ENCODE measurements at regions not wholly inside any gene's neighbourhood (a gene's known extent, or its start where the extent isn't known, plus 50 kb on each side); places are given as distances from the start of the nearest gene placed in this dataset.
A peak's percentile ranks its signal among the peaks of the same experiment; 100 is the strongest.

DNA sequence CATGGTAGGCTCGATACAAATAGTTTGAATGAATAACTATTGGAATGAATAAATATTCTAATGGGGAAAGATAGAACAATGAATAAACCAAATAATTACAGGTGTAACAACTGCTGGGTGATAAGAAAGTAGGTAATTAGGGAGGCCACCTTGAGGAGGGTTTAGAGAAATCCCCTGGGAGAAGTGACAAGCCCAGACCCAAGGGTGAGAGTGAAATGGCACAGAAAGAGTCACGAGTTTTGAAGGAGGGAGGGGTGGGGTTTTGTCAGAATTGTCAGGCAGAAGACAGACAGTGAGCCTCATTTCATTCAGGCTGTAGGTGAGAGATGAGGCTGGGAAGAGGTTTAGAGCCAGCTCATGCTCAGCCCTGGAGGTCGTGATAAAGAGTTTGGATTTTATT lies 71.6 kb upstream of the L3MBTL4 start:
- TF ChIP-seq, protein P1, sequence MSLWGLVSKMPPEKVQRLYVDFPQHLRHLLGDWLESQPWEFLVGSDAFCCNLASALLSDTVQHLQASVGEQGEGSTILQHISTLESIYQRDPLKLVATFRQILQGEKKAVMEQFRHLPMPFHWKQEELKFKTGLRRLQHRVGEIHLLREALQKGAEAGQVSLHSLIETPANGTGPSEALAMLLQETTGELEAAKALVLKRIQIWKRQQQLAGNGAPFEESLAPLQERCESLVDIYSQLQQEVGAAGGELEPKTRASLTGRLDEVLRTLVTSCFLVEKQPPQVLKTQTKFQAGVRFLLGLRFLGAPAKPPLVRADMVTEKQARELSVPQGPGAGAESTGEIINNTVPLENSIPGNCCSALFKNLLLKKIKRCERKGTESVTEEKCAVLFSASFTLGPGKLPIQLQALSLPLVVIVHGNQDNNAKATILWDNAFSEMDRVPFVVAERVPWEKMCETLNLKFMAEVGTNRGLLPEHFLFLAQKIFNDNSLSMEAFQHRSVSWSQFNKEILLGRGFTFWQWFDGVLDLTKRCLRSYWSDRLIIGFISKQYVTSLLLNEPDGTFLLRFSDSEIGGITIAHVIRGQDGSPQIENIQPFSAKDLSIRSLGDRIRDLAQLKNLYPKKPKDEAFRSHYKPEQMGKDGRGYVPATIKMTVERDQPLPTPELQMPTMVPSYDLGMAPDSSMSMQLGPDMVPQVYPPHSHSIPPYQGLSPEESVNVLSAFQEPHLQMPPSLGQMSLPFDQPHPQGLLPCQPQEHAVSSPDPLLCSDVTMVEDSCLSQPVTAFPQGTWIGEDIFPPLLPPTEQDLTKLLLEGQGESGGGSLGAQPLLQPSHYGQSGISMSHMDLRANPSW (CRISPR knock-in tag; conservative IDR thresholded peaks at IDR 0.05; ENCODE audit: low read depth) = no peak
- TF ChIP-seq CREB1 (CRISPR knock-in tag; IDR thresholded peaks at IDR 0.05) = no peak
- TF ChIP-seq GRHL2 (CRISPR knock-in tag; IDR thresholded peaks at IDR 0.05; ENCODE audit: insufficient replicate concordance, severe bottlenecking) = no peak
- TF ChIP-seq ZNF423 (CRISPR knock-in tag; IDR thresholded peaks at IDR 0.05) = no peak
- TF ChIP-seq IRF2 (CRISPR knock-in tag; IDR thresholded peaks at IDR 0.05; ENCODE audit: borderline replicate concordance, low read depth) = no peak
- TF ChIP-seq, protein P2, sequence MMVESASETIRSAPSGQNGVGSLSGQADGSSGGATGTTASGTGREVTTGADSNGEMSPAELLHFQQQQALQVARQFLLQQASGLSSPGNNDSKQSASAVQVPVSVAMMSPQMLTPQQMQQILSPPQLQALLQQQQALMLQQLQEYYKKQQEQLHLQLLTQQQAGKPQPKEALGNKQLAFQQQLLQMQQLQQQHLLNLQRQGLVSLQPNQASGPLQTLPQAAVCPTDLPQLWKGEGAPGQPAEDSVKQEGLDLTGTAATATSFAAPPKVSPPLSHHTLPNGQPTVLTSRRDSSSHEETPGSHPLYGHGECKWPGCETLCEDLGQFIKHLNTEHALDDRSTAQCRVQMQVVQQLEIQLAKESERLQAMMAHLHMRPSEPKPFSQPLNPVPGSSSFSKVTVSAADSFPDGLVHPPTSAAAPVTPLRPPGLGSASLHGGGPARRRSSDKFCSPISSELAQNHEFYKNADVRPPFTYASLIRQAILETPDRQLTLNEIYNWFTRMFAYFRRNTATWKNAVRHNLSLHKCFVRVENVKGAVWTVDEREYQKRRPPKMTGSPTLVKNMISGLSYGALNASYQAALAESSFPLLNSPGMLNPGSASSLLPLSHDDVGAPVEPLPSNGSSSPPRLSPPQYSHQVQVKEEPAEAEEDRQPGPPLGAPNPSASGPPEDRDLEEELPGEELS (CRISPR knock-in tag; IDR thresholded peaks at IDR 0.05) = no peak
- TF ChIP-seq, protein P3, sequence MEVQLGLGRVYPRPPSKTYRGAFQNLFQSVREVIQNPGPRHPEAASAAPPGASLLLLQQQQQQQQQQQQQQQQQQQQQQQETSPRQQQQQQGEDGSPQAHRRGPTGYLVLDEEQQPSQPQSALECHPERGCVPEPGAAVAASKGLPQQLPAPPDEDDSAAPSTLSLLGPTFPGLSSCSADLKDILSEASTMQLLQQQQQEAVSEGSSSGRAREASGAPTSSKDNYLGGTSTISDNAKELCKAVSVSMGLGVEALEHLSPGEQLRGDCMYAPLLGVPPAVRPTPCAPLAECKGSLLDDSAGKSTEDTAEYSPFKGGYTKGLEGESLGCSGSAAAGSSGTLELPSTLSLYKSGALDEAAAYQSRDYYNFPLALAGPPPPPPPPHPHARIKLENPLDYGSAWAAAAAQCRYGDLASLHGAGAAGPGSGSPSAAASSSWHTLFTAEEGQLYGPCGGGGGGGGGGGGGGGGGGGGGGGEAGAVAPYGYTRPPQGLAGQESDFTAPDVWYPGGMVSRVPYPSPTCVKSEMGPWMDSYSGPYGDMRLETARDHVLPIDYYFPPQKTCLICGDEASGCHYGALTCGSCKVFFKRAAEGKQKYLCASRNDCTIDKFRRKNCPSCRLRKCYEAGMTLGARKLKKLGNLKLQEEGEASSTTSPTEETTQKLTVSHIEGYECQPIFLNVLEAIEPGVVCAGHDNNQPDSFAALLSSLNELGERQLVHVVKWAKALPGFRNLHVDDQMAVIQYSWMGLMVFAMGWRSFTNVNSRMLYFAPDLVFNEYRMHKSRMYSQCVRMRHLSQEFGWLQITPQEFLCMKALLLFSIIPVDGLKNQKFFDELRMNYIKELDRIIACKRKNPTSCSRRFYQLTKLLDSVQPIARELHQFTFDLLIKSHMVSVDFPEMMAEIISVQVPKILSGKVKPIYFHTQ (CRISPR knock-in tag; IDR thresholded peaks at IDR 0.05) = no peak
- TF ChIP-seq, protein P4, sequence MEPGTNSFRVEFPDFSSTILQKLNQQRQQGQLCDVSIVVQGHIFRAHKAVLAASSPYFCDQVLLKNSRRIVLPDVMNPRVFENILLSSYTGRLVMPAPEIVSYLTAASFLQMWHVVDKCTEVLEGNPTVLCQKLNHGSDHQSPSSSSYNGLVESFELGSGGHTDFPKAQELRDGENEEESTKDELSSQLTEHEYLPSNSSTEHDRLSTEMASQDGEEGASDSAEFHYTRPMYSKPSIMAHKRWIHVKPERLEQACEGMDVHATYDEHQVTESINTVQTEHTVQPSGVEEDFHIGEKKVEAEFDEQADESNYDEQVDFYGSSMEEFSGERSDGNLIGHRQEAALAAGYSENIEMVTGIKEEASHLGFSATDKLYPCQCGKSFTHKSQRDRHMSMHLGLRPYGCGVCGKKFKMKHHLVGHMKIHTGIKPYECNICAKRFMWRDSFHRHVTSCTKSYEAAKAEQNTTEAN (CRISPR knock-in tag; IDR thresholded peaks at IDR 0.05) = no peak
- TF ChIP-seq, protein P5, sequence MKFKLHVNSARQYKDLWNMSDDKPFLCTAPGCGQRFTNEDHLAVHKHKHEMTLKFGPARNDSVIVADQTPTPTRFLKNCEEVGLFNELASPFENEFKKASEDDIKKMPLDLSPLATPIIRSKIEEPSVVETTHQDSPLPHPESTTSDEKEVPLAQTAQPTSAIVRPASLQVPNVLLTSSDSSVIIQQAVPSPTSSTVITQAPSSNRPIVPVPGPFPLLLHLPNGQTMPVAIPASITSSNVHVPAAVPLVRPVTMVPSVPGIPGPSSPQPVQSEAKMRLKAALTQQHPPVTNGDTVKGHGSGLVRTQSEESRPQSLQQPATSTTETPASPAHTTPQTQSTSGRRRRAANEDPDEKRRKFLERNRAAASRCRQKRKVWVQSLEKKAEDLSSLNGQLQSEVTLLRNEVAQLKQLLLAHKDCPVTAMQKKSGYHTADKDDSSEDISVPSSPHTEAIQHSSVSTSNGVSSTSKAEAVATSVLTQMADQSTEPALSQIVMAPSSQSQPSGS (CRISPR knock-in tag; IDR thresholded peaks at IDR 0.05; ENCODE audit: borderline replicate concordance, low read depth) = no peak
- no peak for TF ChIP-seq ZNF396 (CRISPR knock-in tag; IDR thresholded peaks at IDR 0.05; ENCODE audit: borderline replicate concordance)
- TF ChIP-seq, protein P6, sequence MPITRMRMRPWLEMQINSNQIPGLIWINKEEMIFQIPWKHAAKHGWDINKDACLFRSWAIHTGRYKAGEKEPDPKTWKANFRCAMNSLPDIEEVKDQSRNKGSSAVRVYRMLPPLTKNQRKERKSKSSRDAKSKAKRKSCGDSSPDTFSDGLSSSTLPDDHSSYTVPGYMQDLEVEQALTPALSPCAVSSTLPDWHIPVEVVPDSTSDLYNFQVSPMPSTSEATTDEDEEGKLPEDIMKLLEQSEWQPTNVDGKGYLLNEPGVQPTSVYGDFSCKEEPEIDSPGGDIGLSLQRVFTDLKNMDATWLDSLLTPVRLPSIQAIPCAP (CRISPR knock-in tag; IDR thresholded peaks at IDR 0.05) = no peak
- TF ChIP-seq, protein P7, sequence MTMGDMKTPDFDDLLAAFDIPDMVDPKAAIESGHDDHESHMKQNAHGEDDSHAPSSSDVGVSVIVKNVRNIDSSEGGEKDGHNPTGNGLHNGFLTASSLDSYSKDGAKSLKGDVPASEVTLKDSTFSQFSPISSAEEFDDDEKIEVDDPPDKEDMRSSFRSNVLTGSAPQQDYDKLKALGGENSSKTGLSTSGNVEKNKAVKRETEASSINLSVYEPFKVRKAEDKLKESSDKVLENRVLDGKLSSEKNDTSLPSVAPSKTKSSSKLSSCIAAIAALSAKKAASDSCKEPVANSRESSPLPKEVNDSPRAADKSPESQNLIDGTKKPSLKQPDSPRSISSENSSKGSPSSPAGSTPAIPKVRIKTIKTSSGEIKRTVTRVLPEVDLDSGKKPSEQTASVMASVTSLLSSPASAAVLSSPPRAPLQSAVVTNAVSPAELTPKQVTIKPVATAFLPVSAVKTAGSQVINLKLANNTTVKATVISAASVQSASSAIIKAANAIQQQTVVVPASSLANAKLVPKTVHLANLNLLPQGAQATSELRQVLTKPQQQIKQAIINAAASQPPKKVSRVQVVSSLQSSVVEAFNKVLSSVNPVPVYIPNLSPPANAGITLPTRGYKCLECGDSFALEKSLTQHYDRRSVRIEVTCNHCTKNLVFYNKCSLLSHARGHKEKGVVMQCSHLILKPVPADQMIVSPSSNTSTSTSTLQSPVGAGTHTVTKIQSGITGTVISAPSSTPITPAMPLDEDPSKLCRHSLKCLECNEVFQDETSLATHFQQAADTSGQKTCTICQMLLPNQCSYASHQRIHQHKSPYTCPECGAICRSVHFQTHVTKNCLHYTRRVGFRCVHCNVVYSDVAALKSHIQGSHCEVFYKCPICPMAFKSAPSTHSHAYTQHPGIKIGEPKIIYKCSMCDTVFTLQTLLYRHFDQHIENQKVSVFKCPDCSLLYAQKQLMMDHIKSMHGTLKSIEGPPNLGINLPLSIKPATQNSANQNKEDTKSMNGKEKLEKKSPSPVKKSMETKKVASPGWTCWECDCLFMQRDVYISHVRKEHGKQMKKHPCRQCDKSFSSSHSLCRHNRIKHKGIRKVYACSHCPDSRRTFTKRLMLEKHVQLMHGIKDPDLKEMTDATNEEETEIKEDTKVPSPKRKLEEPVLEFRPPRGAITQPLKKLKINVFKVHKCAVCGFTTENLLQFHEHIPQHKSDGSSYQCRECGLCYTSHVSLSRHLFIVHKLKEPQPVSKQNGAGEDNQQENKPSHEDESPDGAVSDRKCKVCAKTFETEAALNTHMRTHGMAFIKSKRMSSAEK (CRISPR knock-in tag; IDR thresholded peaks at IDR 0.05; ENCODE audit: borderline replicate concordance) = no peak
- ChIA-PET CTCF (interaction anchor here (0.5 to 1.9 kb wide), 2 partner anchors 399 to 793 kb away, joined by 4 to 6 read pairs; no protein-coding TSS in a partner anchor), POLR2A (no interaction called here)
- ATAC-seq = no peak
- Mint-ChIP-seq H3K4me1 (peaks cover 54% of the 10 kb centered on the region), H3K4me3 (no peak overlapping the region), H3K27me3 (ENCODE audit: low read depth) (no peaks in the 10 kb centered on the region), H3K27ac (peak overlapping the region; percentile 57), H3K36me3 (no peaks in the 10 kb centered on the region), H3K9me3 (no peaks in the 10 kb centered on the region)
- no peak for DNase-seq (ENCODE audit: low spot score)
